HepG2 (cell line): ENCODE measurements at regions not wholly inside any gene's neighbourhood (a gene's known extent, or its start where the extent isn't known, plus 50 kb on each side); places are given as distances from the start of the nearest gene placed in this dataset.
"Not testable (repeated sequence)": the region's sequence is repeated elsewhere in the genome, so short reads cannot be mapped to it uniquely, and the experiment has no call there.

Experiments used
- ATAC-seq: fragments of 200-7000 bp; cut with Tn5 transposase; 3 replicates; pipeline ENCODE4 v1.9.1; 2020; ENCODE audit warnings: mild to moderate bottlenecking, moderate library complexity
- BruUV-seq: library from RNA; stranded (reverse); fragments of 400-500 nt; replicated peaks from 2 replicates; lab custom pipeline; 2021; lab: Mats Ljungman, UMichigan
- CTCF ChIA-PET: fragments of 300-600 bp; formaldehyde crosslinking; extraction: SDS; loops from one replicate; lab custom pipeline; 2021; ENCODE audit warnings: low total read pairs, inconsistent platforms, low intra/inter-chr PET ratio; lab: Yijun Ruan, JAX
- POLR2A ChIA-PET: fragments of 350-600 bp; sonication (Branson Sonifier 250); formaldehyde crosslinking; loops from one replicate; lab custom pipeline; 2020; ENCODE audit warnings: antibody characterized with exemption, inconsistent platforms; lab: Yijun Ruan, JAX
- DNase-seq: peaks from one replicate; pipeline ENCODE4 v3.0.0-alpha.2; 2015; ENCODE audit warnings: low spot score
- FAIRE-seq: peaks from 3 replicates; lab custom pipeline; 2011; peaks lifted over from hg19 to GRCh38; lab: Jason Lieb, UNC
- H2AFZ ChIP-seq: one replicate; pipeline ENCODE4 v1.6.1; 2011; ENCODE audit warnings: low read length, inconsistent platforms
- H3K27ac ChIP-seq: fragments of 300-600 bp; 3 replicates; pipeline ENCODE4 v1.8.0; 2011; ENCODE audit warnings: mixed run types, mild to moderate bottlenecking, mixed read lengths, low read length, inconsistent platforms; ENCODE audit not compliant: insufficient read depth; ENCODE audit errors: extremely low read length
- H3K27me3 ChIP-seq, 2 experiments: fragments of 200-600 bp in 1 of 2; 2 replicates in 1 of 2; 3 replicates in 1 of 2; pipeline versions ENCODE4 v1.6.0 to v1.8.0; 2011; ENCODE audit warnings: low read length in 2 of 2, mild to moderate bottlenecking in 2 of 2, moderate library complexity in 2 of 2, inconsistent platforms in 1 of 2; ENCODE audit not compliant: insufficient read depth in 2 of 2, control insufficient read depth in 1 of 2
- H3K36me3 ChIP-seq, 2 experiments: fragments of 200-600 bp in 1 of 2; replicated peaks in 1 of 2; 2 replicates in 1 of 2; 3 replicates in 1 of 2; pipeline versions ENCODE4 v1.5.1 to v1.8.0; 2011; ENCODE audit warnings: low read length in 2 of 2, inconsistent platforms in 1 of 2; ENCODE audit not compliant: insufficient read depth in 2 of 2, control insufficient read depth in 1 of 2
- H3K4me1 ChIP-seq: 2 replicates; pipeline ENCODE4 v1.5.1; 2012; ENCODE audit warnings: low read length, inconsistent platforms; ENCODE audit not compliant: insufficient read depth
- H3K4me2 ChIP-seq: 2 replicates; pipeline ENCODE4 v1.6.0; 2011; ENCODE audit warnings: low read depth, low read length, inconsistent platforms
- H3K4me3 ChIP-seq, 3 experiments: fragments of 200-600 bp in 1 of 3; sonication (generic), shearing (Covaris generic) in 1 of 3; replicated peaks in 1 of 3; 2 replicates each; pipeline ENCODE4 v1.5.1; 2011 to 2016; ENCODE audit warnings: low read length in 3 of 3, inconsistent platforms in 2 of 3, low read depth in 2 of 3, mild to moderate bottlenecking in 2 of 3, control low read depth in 1 of 3, mixed read lengths in 1 of 3; ENCODE audit not compliant: insufficient read depth in 1 of 3
- H3K79me2 ChIP-seq: one replicate; pipeline ENCODE4 v1.6.1; 2011; ENCODE audit warnings: low read length, inconsistent platforms; ENCODE audit not compliant: insufficient read depth
- H3K9ac ChIP-seq: 2 replicates; pipeline ENCODE4 v1.6.0; 2011; ENCODE audit warnings: mild to moderate bottlenecking, low read depth, low read length, inconsistent platforms; ENCODE audit not compliant: insufficient read depth
- H3K9me3 ChIP-seq: 2 replicates; pipeline ENCODE4 v1.5.1; 2012; ENCODE audit warnings: mild to moderate bottlenecking, low read length
- H4K20me1 ChIP-seq: 2 replicates; pipeline ENCODE4 v1.6.0; 2011; ENCODE audit warnings: inconsistent platforms, mild to moderate bottlenecking, low read length, moderate library complexity; ENCODE audit not compliant: insufficient read depth
- ATF3 ChIP-seq: sonication (generic); formaldehyde crosslinking; IDR thresholded peaks from 2 replicates; pipeline ENCODE4 v1.4.0; 2020; ENCODE audit warnings: missing genetic modification reagents
- CCAR2 ChIP-seq: fragments of 200-400 bp; formaldehyde crosslinking; optimal IDR thresholded peaks from 2 replicates; pipeline ENCODE3; 2018; ENCODE audit warnings: low read depth, mild to moderate bottlenecking, low read length, moderate library complexity
- DNMT1 ChIP-seq: sonication (generic); formaldehyde crosslinking; IDR thresholded peaks from 2 replicates; pipeline ENCODE4 v1.5.1; 2020; ENCODE audit warnings: mild to moderate bottlenecking, missing genetic modification reagents
- EED ChIP-seq: sonication (generic); formaldehyde crosslinking; IDR thresholded peaks from 2 replicates; pipeline ENCODE4 v1.5.0; 2020; ENCODE audit warnings: mild to moderate bottlenecking, missing genetic modification reagents
- KAT7 ChIP-seq: IDR thresholded peaks from 2 replicates; pipeline ENCODE4 v1.6.1; 2018; ENCODE audit warnings: borderline replicate concordance, missing compliant biosample characterization
- SIX1 ChIP-seq: sonication (generic); formaldehyde crosslinking; IDR thresholded peaks from 2 replicates; pipeline ENCODE4 v1.4.0; 2020; ENCODE audit warnings: missing genetic modification reagents, borderline replicate concordance
- SUZ12 ChIP-seq: fragments of 150-350 bp; IDR thresholded peaks from 2 replicates; pipeline ENCODE4 v1.6.1; 2014; ENCODE audit warnings: low read depth, low read length
- ZNF460 ChIP-seq: sonication (generic); formaldehyde crosslinking; IDR thresholded peaks from 2 replicates; pipeline ENCODE4 v1.5.1; 2020; ENCODE audit warnings: missing genetic modification reagents, mild to moderate bottlenecking, borderline replicate concordance
- ZNF597 ChIP-seq: sonication (generic); formaldehyde crosslinking; IDR thresholded peaks from 2 replicates; pipeline ENCODE4 v1.5.0; 2020; ENCODE audit warnings: missing genetic modification reagents
- WGBS: methylation state at CpG from one replicate; pipeline ENCODE4 v1.1.6; 2017; ENCODE audit warnings: low lambda C conversion rate; 5-methylcytosine and 5-hydroxymethylcytosine counted together
- in situ Hi-C: cut with HindIII; loops from 2 replicates; pipeline ENCODE4 v1.10.0; 2017; ENCODE audit warnings: low pct_unique_long_range_greater_than_20kb; ENCODE audit not compliant: extremely low pct_ligation_motif_present
- intact Hi-C: fragments of 100-400 bp; cut with micrococcal nuclease; formaldehyde crosslinking; loops from one replicate; pipeline ENCODE4 v1.10.0; 2022; ENCODE audit not compliant: unreplicated experiment

GRCh38 chr5:62886603-62887315, 308.1 kb downstream of the LRRC70 start:
- TF ChIP-seq ATF3 (CRISPR knock-in tag), result no peak
- TF ChIP-seq ZNF597, result no peak
- no peak for TF ChIP-seq ZNF460 (CRISPR knock-in tag)
- TF ChIP-seq SIX1 (CRISPR knock-in tag), result no peak
- TF ChIP-seq DNMT1 (CRISPR knock-in tag), result no peak
- no peak for TF ChIP-seq SUZ12
- no peak for TF ChIP-seq CCAR2
- TF ChIP-seq KAT7, result no peak
- TF ChIP-seq EED (CRISPR knock-in tag), result no peak
- Histone ChIP-seq H3K4me3 (no peak overlapping the region), H2AFZ (no peak overlapping the region), H3K27me3 (no peaks in the 10 kb centered on the region), H3K4me1 (no peaks in the 10 kb centered on the region), H3K79me2 (no peaks in the 10 kb centered on the region), H3K9ac (no peak overlapping the region), H3K27ac (no peak overlapping the region), H3K36me3 (no peaks in the 10 kb centered on the region), H3K4me2 (no peak overlapping the region), H3K9me3 (no peaks in the 10 kb centered on the region), H4K20me1 (no peaks in the 10 kb centered on the region)
- DNase-seq (peak; percentile 14), FAIRE-seq (no peak), ATAC-seq (no peak)
- CTCF ChIA-PET, result no interaction called here
- no TSS peak for BruUV-seq
- intact Hi-C loops (no loop called here), in situ Hi-C loops (no loop called here)
- 0% methylated on average over 5 of the region's 5 CpGs for WGBS
- POLR2A ChIA-PET, result no interaction called here

- CTCF ChIA-PET, H3K27ac ChIP-seq, DNase-seq, H3K36me3 ChIP-seq, POLR2A ChIA-PET, FAIRE-seq, H3K9ac ChIP-seq, H3K4me1 ChIP-seq, H3K79me2 ChIP-seq, H3K4me2 ChIP-seq, in situ Hi-C loops, H2AFZ ChIP-seq, intact Hi-C loops, BruUV-seq, H3K27me3 ChIP-seq, H4K20me1 ChIP-seq, H3K4me3 ChIP-seq, ATAC-seq: not testable (repeated sequence)
- WGBS, result 4% methylated on average over 3 of the region's 5 CpGs
- H3K9me3 ChIP-seq, result peaks cover 46% of the 10 kb centered on the region; the same call in 1 of the 2 replicates
These were observed 258.7 kb downstream of the LRRC70 start for GRCh38 chr5:62837330-62837729.
